SW480 (cell line): ENCODE measurements at regions not wholly inside any gene's neighbourhood (a gene's known extent, or its start where the extent isn't known, plus 50 kb on each side); places are given as distances from the start of the nearest gene placed in this dataset.
"Not testable (repeated sequence)": the region's sequence is repeated elsewhere in the genome, so short reads cannot be mapped to it uniquely, and the experiment has no call there.

Experiments
- DNase-seq: peaks from one replicate; pipeline ENCODE4 v3.0.0-alpha.2; 2016; ENCODE audit warnings: low spot score

GRCh38 chr4:158407961-158408360, 113.7 kb upstream of the RXFP1 start:
- DNase-seq, result not testable (repeated sequence)

GRCh38 chr4:158410272-158410671, 111.4 kb upstream of the RXFP1 start:
- DNase-seq, result peak; percentile 9

GRCh38 chr4:158411269-158411668, 110.4 kb upstream of the RXFP1 start:
- no peak for DNase-seq

GRCh38 chr4:158418679-158419078, 103.0 kb upstream of the RXFP1 start:
- not testable (repeated sequence) for DNase-seq

GRCh38 chr4:158420782-158421181, 100.9 kb upstream of the RXFP1 start:
- no peak for DNase-seq

DNA sequence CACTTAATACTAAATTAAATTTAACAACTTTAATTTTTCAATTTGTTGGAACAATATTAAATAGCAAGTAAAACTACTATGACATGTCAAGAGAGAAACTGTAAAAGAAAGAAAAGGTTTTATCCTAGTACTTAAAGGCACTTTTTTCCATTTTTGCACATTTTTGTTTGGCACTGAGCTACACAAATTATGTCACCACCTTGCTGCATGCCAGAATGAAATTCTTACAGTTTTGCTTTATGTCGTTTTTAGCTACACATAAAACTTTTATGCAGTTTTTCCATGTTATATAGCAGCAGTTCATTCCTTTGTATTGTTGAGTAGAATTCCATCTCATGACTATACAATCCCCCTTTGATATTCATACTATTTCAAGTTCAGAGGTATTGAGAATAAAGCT, 99.1 kb upstream of the RXFP1 start:
- no peak for DNase-seq

DNA sequence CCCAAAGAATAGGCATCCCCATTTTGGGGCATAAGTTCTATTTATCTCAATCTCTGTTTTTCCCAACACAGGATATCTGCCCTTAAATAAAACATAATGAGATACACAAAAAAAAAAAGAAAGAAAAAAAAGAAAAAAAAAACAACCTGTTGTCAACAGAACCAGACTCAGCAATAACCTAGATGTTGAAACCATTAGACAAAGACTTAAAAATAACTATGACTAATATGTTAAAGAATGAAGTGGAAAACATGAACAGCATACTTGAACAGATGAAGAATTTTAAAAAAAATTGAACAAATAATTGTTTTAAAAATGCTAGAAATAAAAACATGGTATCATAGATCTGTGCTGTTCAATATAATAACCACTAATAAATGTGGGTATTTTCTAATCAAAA, 93.4 kb upstream of the RXFP1 start:
- DNase-seq, result no peak

GRCh38 chr4:158442736-158443135, 78.9 kb upstream of the RXFP1 start:
- no peak for DNase-seq

DNA sequence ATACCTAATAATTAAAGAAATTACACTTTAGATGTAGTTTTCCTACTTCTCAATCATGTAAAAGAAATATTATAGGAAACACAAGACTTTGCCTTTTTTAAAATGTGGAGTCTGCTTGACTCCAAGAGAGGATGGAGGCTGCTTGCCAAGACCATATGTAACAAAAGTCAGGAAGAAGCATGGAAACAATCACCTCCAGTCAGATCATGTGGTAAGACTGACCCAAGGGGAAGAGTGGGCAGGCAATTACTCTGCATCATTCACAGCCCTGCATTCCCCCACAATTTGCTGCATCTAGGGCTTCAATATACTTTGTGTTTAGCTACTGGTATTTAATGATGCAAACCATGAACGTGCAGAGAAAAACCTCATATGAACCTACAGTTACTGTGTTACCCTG, 78.0 kb upstream of the RXFP1 start:
- DNase-seq, result no peak

DNA sequence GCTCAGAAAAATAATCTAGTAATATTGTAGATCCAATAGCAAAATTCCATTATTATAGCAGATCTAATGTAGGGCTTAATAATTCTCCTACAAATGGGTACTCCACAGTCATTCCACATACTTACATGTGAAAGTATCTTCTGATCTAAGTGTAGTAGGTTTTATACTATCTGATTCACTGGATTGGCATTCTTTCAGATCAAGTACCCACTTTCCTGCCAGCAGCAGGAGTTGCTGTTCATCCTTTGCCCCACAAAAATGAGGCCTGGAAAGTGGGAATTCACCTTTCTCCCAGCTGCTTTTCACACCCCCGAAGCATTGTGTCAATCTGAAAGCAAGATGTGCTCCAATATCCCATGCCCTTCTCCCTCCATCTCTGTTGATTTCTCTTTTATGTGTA, 77.1 kb upstream of the RXFP1 start:
- DNase-seq, result no peak

- no peak for DNase-seq
These were observed 75.6 kb upstream of the RXFP1 start for GRCh38 chr4:158446106-158446505.

DNA sequence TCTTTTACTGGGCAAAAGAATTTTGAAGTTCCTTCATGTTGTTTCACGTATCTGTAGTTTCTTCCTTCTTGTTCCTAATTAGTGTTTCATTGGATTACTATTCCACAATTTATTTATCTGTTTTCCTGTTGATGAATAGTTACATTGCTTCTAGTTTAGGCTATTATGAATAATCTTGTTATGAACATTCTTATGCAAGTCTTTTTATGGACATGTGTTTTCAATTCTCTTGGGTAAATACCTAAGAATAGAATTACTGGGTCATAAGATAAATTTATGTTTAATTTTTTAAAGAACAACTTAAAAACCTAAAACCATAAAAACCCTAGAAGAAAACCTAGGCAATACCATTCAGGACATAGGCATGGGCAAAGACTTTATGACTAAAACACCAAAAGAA, 70.9 kb upstream of the RXFP1 start:
- DNase-seq, result no peak

DNA sequence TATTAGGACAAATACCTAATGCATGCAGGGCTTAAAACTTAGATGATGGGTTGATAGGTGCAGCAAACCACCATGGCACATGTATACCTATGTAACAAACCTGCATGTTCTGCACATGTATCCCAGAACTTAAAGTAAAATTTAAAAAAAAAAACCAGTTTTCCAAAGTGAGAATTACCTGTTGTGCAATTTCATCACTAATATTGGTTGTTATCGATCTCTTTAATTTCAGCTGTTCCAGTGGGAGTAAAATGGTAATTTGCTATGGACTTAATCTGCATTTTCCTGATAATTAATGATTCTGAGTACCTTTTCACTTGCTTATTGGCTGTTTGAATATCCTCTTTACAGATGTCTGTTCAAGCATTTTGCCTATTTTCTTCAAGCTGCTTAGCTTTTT, 69.6 kb upstream of the RXFP1 start:
- DNase-seq, result not testable (repeated sequence)

- DNase-seq, result no peak
These were observed 63.3 kb upstream of the RXFP1 start for GRCh38 chr4:158458271-158458895.

DNA sequence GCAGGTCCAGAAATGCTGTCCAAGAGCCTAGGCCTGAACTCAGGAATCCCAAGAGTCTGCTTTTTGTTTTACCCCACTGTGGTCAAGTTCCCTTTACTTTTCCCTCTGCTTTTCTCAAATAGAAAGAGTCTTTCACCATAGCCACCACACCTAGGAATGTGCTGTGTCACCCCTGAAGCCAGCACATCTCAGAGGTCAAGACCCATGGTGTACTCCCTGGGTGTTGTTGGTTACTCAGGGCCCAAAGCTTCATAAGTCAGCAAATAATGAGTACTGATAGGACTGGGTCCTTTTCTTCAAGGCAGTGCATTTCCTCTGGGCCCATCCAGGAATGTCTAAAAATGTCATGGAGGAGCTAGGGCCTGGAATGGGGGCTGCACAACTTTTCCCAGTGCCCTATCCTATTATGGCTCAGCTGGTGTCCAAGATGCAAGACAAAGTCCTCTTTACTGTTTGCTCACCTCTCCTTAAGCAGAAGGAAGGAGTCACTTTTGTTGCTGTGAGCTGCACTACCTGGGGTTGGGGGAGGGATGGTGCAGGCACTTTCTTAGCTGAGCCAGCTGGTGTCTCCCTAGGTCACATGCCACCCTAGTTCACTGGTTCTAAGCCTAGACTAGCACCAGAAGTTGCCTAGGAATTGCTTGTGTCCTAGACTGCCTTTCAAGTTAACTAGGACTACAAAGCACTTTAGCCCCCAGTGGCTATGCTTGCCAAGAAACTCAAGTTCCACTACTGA, 62.4 kb upstream of the RXFP1 start:
- no peak for DNase-seq

DNA sequence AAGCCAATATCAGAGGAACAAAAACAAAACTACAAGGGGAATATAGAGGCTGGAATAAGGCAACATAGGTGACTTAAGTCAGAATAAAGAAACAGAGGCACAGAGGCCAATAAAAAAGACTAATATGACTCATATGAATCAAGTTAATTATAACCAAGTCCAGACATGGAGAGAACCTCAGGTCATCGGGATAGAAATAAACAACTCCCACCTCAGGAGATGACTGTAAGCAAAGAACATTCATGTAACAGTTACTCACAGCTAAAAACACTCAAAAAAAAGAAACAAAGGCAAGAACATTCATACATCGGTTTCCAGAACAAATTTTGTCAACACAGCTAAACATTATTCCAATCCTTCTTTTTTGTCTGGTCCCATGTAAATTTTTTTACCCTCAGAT, 60.3 kb upstream of the RXFP1 start:
- DNase-seq, result no peak

DNA sequence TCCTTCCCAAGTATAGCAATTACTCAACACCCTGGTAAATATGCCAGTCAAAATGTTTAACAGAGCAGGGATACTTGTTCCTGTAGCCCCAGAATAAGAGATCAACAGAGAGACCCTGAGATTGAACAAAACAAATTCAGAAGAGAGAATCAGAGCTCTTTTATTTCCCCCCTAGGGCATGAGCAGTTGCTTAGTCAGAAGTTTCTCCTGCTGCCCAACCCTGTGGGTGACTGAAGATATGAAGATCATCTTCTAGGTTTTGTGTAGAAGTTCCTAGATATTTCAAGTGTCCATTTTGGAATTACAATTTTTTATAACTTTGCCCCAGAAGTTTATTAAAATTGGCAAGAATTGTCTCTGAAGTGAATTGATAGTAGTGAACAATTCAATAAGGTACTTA, 59.1 kb upstream of the RXFP1 start:
- no peak for DNase-seq
